Pancreas (tissue), 10 donors: ENCODE measurements at regions not wholly inside any gene's neighbourhood (a gene's known extent, or its start where the extent isn't known, plus 50 kb on each side); places are given as distances from the start of the nearest gene placed in this dataset.

Experiments
- ATAC-seq, 4 donors: fragments of 200-7000 bp; cut with Tn5 transposase; one replicate each; pipeline versions ENCODE4 v1.8.0 to v1.9.1; 2020; ENCODE audit warnings: mild to moderate bottlenecking in 4 of 4, moderate library complexity in 4 of 4
- DNase-seq, 6 donors: peaks; one replicate each; pipeline ENCODE4 v3.0.0-alpha.2; 2020
- FAIRE-seq: peaks from 2 replicates; lab custom pipeline; 2012; peaks lifted over from hg19 to GRCh38; lab: Jason Lieb, UNC
- H3K27ac ChIP-seq, 4 donors: fragments of 200-600 bp; sonication (generic); 1 replicate in 3 of 4; 2 replicates in 1 of 4; pipeline versions ENCODE4 v1.5.0 to v1.8.0; 2020
- H3K27me3 ChIP-seq, 4 donors: fragments of 200-600 bp; one replicate each; pipeline ENCODE4 v1.8.0; 2021
- H3K36me3 ChIP-seq, 3 donors: fragments of 200-600 bp; sonication (generic) in 1 of 3; one replicate each; pipeline versions ENCODE4 v1.5.0 to v1.8.0; 2020 to 2021
- H3K4me1 ChIP-seq, 3 donors: fragments of 200-600 bp; one replicate each; pipeline ENCODE4 v1.8.0; 2021
- H3K4me3 ChIP-seq, 4 donors: fragments of 200-600 bp; sonication (generic) in 2 of 4; one replicate each; pipeline versions ENCODE4 v1.5.0 to v1.8.0; 2020 to 2021
- H3K9me3 ChIP-seq, 4 donors: fragments of 200-600 bp; one replicate each; pipeline ENCODE4 v1.8.0; 2021
- whole genome bisulfite sequencing, 2 donors: extraction: QIAGEN DNeasy Blood & Tissue Kit; methylation state at CpG; one replicate each; pipeline ENCODE4 v1.1.7; 2013; 5-methylcytosine and 5-hydroxymethylcytosine counted together
- intact Hi-C, 3 donors: fragments of 100-400 bp; cut with DNase I; formaldehyde crosslinking; loops; one replicate each; pipeline versions ENCODE4 v1.11.1 to v1.14.2; 2022
- TF ChIP-seq, protein P1 (sequence below), 4 donors: fragments of 200-600 bp; sonication (generic) in 3 of 4; IDR thresholded peaks; one replicate each; pipeline versions ENCODE4 v1.5.0 to v1.8.0; 2021; ENCODE audit warnings: antibody characterized with exemption in 4 of 4
- donor health status: healthy with polysubstance abuse.
- donor health status: DM: no; HTN: no; CAD: no; lungs with moderate emphysema.
- donor health status: DM: no; HTN: no; CAD: no.
- donor health status: control.
- donor health status: control.
- donor health status: Bipolar disorder and iron deficiency.
- donor health status: DM: yes; HTN: yes; CAD: no.
- donor health status: DM: no; HTN: no; CAD: no.
- donor health status: DM: no; HTN: no; CAD: no.
- donor health status: DM: yes; HTN: yes; CAD: no.

DNA sequence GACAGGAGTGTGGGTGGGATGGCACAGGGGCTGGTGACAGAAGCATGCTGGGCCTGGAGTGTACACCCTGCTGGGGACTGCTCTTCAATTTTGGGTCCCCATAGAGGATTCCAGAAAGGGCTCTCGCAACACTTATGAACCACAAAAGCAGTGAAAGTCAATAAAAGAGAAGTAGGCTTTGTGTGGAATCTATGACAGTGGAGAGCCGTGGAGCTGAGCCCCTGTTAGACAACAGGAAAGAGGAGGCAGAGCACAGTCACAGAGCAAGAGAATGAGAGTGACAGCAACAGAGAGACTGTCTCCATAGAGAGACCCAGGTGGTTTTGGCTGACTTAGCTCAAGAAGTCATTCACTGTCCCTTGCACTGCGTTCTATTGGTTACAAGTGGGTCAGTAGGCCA is 135.1 kb upstream of the ATP6AP2 start:
- 81 to 93% methylated on average over 3 of the region's 3 CpGs for WGBS, 2 donors
- Histone ChIP-seq H3K4me1 (no peaks in the 10 kb centered on the region), H3K36me3 (no peaks in the 10 kb centered on the region), H3K4me3 (no peak overlapping the region), H3K27me3 (peaks cover 0 to 3% (median 0%) of the 10 kb centered on the region in 4 donors), H3K27ac (no peak overlapping the region), H3K9me3 (no peaks in the 10 kb centered on the region)
- TF ChIP-seq, protein P1, sequence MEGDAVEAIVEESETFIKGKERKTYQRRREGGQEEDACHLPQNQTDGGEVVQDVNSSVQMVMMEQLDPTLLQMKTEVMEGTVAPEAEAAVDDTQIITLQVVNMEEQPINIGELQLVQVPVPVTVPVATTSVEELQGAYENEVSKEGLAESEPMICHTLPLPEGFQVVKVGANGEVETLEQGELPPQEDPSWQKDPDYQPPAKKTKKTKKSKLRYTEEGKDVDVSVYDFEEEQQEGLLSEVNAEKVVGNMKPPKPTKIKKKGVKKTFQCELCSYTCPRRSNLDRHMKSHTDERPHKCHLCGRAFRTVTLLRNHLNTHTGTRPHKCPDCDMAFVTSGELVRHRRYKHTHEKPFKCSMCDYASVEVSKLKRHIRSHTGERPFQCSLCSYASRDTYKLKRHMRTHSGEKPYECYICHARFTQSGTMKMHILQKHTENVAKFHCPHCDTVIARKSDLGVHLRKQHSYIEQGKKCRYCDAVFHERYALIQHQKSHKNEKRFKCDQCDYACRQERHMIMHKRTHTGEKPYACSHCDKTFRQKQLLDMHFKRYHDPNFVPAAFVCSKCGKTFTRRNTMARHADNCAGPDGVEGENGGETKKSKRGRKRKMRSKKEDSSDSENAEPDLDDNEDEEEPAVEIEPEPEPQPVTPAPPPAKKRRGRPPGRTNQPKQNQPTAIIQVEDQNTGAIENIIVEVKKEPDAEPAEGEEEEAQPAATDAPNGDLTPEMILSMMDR (IDR thresholded peaks at IDR 0.05): no peak
- ATAC-seq: no peak
- no peak for FAIRE-seq
- intact Hi-C loops: no loop called here
- no peak for DNase-seq

DNA sequence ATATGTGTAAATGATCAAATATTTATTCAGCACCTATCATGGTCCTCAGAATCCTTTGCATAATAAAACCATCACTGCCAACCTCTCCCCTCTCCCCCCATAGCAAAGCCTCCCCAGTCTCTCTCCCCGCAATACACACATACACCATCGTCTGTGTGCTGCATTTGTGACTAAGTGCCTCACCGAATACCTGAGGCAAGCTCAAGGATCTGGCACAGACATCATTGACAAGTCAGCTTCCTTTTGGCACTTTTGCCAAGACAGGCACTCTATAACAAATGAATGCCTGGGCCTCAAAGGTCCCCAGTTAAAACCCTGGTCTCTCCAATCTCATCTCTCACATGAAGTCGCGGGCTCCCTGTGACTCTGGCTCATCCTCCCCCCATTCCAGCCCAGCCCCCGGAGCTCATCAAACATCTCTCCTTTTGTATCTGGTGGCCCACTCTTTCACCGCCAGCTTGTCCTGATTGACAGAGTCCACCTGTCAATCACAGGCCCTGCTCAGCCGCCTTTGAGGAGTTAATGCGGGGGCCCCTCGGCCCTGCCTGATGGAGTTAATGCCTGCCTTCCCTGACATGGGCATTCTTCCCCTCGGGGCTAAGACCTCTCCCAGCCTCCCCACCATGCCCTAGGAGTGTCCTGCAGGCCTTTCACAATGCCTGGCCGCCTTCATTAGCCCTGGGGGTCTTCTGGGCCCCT is 135.8 kb upstream of the ATP6AP2 start:
- FAIRE-seq (no peak), DNase-seq (no peak), ATAC-seq (no peak)
- TF ChIP-seq, protein P1 (IDR thresholded peaks at IDR 0.05): no peak
- Histone ChIP-seq H3K27me3 (peaks cover 0 to 3% (median 0%) of the 10 kb centered on the region in 4 donors), H3K9me3 (no peaks in the 10 kb centered on the region), H3K4me1 (no peaks in the 10 kb centered on the region), H3K4me3 (no peak overlapping the region), H3K36me3 (no peaks in the 10 kb centered on the region), H3K27ac (no peak overlapping the region)
- 76 to 80% methylated on average over 12 of the region's 12 CpGs for WGBS, 2 donors
- intact Hi-C loops: no loop called here

DNA sequence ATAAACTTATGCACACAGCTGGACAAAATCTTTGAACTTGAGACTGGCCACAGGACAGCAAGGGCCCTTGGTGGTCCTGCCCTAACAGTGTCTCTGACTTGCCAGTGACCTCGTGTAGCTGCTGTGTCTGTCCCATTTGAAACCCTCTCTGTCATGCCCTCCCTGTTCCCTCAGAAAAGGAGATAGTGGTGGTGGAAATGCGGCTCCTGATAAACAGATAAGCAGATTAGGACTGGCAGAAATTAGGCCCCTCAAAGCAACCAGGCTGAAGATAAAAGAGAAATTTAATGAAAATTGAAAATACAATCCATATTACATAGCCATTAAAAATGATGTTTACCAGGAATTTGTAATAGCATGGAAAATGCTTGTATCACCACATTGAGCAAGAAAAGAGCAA is 136.6 kb upstream of the ATP6AP2 start:
- no peak overlapping the region for H3K4me3 ChIP-seq
- 55 to 61% methylated on average over 2 of the region's 2 CpGs for WGBS, 2 donors
- no peak for FAIRE-seq
- no peaks in the 10 kb centered on the region for H3K4me1 ChIP-seq
- peaks cover 0 to 3% (median 0%) of the 10 kb centered on the region in 4 donors for H3K27me3 ChIP-seq
- TF ChIP-seq, protein P1 (IDR thresholded peaks at IDR 0.05): no peak
- H3K27ac ChIP-seq: no peak overlapping the region
- DNase-seq: no peak
- intact Hi-C loops: no loop called here
- no peaks in the 10 kb centered on the region for H3K9me3 ChIP-seq
- no peaks in the 10 kb centered on the region for H3K36me3 ChIP-seq
- ATAC-seq: no peak

DNA sequence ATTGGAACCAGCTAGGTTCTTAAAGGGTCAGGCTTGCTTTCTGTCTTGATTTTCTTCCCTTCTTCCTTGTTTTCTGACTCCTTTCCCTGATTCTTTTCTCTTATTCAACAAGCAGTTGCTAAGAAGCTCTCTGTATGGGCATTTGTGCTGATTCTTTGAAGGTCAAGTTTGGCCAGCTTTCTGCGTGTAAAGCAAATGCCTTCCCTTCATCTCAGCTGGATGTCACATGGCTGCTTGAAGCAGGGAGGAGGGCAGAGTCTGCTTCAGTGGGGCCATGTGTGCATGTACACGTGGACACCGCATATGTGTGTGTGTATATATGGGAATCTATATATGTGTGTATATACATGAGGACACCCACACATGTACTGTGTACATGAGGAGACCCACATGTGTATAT is 139.9 kb upstream of the ATP6AP2 start:
- Histone ChIP-seq H3K27ac (no peak overlapping the region), H3K4me1 (no peaks in the 10 kb centered on the region), H3K27me3 (peaks cover 0 to 5% (median 1%) of the 10 kb centered on the region in 4 donors), H3K9me3 (no peaks in the 10 kb centered on the region), H3K4me3 (no peak overlapping the region), H3K36me3 (no peaks in the 10 kb centered on the region)
- DNase-seq (no peak), FAIRE-seq (no peak), ATAC-seq (no peak)
- WGBS, 2 donors: 57 to 63% methylated on average over 3 of the region's 3 CpGs
- intact Hi-C loops: no loop called here
- TF ChIP-seq, protein P1 (IDR thresholded peaks at IDR 0.05): no peak
